Panc1 (cell line): ENCODE measurements at regions not wholly inside any gene's neighbourhood (a gene's known extent, or its start where the extent isn't known, plus 50 kb on each side); places are given as distances from the start of the nearest gene placed in this dataset.

Source experiments
- TF ChIP-seq, protein P1 (sequence below): fragments of 450-650 bp; IDR thresholded peaks from 2 replicates; pipeline ENCODE4 v1.5.1; 2017; ENCODE audit warnings: mild to moderate bottlenecking
- TF ChIP-seq, protein P2 (sequence below), 2 experiments: IDR thresholded peaks; 2 replicates each; pipeline ENCODE4 v1.6.1; 2011 to 2012; ENCODE audit warnings: low read depth in 2 of 2, control low read depth in 1 of 2, low read length in 1 of 2, mild to moderate bottlenecking in 1 of 2, moderate library complexity in 1 of 2; ENCODE audit not compliant: insufficient read depth in 1 of 2

DNA sequence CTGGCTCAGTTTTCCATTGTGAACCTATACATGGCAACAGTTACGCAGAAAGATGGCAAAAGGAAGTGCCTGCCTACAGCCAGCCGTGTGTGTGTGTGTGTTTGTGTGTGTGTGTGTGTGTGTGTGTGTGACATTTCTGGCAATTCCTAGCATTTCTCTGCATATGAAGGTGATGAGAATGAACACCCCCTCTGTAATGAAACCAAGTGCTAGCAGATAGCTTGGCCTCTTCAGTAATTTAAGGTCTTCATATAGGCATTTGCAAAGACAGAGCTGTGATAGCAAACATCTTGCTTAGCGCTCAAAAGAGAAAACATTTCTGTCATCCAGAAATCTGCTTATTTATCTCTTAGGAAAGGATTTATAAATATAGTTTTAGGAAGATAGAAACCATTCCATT lies 389.1 kb downstream of the AACS start:
- TF ChIP-seq, protein P1, sequence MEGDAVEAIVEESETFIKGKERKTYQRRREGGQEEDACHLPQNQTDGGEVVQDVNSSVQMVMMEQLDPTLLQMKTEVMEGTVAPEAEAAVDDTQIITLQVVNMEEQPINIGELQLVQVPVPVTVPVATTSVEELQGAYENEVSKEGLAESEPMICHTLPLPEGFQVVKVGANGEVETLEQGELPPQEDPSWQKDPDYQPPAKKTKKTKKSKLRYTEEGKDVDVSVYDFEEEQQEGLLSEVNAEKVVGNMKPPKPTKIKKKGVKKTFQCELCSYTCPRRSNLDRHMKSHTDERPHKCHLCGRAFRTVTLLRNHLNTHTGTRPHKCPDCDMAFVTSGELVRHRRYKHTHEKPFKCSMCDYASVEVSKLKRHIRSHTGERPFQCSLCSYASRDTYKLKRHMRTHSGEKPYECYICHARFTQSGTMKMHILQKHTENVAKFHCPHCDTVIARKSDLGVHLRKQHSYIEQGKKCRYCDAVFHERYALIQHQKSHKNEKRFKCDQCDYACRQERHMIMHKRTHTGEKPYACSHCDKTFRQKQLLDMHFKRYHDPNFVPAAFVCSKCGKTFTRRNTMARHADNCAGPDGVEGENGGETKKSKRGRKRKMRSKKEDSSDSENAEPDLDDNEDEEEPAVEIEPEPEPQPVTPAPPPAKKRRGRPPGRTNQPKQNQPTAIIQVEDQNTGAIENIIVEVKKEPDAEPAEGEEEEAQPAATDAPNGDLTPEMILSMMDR = no peak
- TF ChIP-seq, protein P2, sequence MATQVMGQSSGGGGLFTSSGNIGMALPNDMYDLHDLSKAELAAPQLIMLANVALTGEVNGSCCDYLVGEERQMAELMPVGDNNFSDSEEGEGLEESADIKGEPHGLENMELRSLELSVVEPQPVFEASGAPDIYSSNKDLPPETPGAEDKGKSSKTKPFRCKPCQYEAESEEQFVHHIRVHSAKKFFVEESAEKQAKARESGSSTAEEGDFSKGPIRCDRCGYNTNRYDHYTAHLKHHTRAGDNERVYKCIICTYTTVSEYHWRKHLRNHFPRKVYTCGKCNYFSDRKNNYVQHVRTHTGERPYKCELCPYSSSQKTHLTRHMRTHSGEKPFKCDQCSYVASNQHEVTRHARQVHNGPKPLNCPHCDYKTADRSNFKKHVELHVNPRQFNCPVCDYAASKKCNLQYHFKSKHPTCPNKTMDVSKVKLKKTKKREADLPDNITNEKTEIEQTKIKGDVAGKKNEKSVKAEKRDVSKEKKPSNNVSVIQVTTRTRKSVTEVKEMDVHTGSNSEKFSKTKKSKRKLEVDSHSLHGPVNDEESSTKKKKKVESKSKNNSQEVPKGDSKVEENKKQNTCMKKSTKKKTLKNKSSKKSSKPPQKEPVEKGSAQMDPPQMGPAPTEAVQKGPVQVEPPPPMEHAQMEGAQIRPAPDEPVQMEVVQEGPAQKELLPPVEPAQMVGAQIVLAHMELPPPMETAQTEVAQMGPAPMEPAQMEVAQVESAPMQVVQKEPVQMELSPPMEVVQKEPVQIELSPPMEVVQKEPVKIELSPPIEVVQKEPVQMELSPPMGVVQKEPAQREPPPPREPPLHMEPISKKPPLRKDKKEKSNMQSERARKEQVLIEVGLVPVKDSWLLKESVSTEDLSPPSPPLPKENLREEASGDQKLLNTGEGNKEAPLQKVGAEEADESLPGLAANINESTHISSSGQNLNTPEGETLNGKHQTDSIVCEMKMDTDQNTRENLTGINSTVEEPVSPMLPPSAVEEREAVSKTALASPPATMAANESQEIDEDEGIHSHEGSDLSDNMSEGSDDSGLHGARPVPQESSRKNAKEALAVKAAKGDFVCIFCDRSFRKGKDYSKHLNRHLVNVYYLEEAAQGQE (IDR thresholded peaks at IDR 0.05; ENCODE audit: insufficient read depth in 1 of 2, low read depth in 2 of 2, low read length in 1 of 2) = no peak
